ENCODE measurements at regions not wholly inside any gene's neighbourhood (a gene's known extent, or its start where the extent isn't known, plus 50 kb on each side); places are given as distances from the start of the nearest gene placed in this dataset.

DNA sequence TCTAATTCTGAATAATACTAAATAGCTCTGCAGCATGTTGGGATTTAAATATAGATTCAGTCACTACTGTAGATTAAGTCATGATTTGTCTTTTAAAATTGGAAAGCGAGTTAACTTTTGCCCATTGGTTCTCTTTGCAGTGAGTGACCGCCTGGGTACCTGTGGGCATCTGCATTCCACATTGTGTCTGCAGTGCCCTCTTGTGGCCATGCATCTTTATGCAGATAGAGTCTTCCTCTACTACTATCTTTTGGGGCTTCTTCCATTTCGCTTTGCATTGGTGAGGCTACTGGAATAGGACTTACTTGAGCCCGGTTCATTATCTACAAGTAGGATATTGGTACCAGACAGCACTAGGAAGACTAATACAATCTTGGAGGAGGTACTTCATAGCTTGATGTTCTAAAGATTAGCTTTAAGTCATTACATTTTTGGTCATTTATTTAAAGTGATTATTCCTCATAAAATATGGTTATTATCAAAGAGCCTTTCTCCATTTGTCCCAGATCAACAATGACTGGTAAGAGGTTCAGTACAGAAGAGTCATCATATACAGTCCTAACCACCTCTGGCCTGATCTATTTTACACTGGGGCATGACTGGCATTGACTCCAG, 203.0 kb downstream of the SOCS6 start:
- no peak for TF ChIP-seq ESRRA (IDR thresholded peaks at IDR 0.05; ENCODE audit: borderline replicate concordance, low read length)
- TF ChIP-seq NFE2L2 (conservative IDR thresholded peaks at IDR 0.05; ENCODE audit: low read length), result no peak
